HG02623 (cell line): ENCODE measurements at regions not wholly inside any gene's neighbourhood (a gene's known extent, or its start where the extent isn't known, plus 50 kb on each side); places are given as distances from the start of the nearest gene placed in this dataset.
"Not testable (repeated sequence)": the region's sequence is repeated elsewhere in the genome, so short reads cannot be mapped to it uniquely, and the experiment has no call there.

Source experiments
- ATAC-seq: cut with Tn5 transposase; IDR thresholded peaks from one replicate; pipeline ENCODE4 v1.9.1; 2021; ENCODE audit warnings: moderate library complexity; ENCODE audit not compliant: unreplicated experiment

DNA sequence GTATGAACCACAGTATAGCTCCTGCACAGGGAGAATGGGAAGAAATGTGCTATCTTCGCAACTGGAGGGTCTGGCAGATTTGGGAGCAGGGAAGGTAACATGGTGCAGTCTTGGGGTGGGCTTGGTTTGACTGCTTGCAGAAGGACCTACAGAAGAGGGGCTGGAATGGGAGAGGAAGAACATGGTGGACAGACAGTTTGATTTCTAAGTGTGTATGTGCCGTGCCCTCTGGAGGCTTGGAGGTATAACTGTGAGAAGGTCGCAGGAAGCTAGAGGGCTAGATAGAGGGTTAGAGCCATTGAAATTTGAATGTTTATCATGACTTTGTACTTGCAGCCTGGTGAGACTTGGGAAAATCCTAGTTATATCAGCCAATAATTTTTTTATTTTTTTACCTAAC, 169.2 kb downstream of the SQOR start:
- ATAC-seq = no peak

- ATAC-seq = no peak
Observed at GRCh38 chr15:45810201-45810600, 175.4 kb downstream of the SQOR start.

GRCh38 chr15:45812200-45812599, 177.4 kb downstream of the SQOR start:
- ATAC-seq = no peak

DNA sequence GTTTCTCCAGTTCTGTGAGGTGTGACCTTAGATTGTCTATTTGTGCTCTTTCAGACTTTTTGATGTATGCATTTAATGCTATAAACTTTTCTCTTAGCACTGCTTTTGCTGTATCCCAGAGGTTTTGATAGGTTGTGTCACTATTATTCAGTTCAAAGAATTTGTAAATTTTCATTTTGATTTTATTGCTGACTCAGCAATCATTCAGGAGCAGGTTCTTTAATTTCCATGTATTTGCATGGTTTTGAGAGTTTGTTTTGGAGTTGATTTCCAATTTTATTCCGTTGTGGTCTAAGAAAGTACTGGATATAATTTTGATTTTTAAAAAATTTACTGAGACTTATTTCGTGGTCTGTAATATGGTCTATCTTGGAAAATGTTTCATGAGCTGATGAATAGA, 182.7 kb downstream of the SQOR start:
- ATAC-seq = not testable (repeated sequence)

GRCh38 chr15:45821390-45821789, 186.6 kb downstream of the SQOR start:
- no peak for ATAC-seq

DNA sequence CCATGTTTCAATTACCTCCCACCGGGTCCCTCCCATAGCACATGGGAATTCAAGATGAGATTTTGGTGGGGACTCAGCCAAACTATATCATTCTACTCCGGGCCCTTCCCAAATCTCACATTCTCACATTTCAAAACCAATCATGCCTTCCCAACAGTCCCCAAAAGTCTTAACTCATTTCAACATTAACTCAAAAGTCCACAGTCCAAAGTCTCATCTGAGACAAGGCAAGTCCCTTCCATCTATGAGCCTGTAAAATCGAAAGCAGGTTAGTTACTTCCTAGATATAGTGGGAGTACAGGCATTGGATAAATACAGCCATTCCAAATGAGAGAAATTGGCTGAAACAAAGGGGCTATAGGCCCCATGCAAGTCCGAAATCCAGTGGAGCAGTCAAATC, 188.1 kb downstream of the SQOR start:
- ATAC-seq = not testable (repeated sequence)

DNA sequence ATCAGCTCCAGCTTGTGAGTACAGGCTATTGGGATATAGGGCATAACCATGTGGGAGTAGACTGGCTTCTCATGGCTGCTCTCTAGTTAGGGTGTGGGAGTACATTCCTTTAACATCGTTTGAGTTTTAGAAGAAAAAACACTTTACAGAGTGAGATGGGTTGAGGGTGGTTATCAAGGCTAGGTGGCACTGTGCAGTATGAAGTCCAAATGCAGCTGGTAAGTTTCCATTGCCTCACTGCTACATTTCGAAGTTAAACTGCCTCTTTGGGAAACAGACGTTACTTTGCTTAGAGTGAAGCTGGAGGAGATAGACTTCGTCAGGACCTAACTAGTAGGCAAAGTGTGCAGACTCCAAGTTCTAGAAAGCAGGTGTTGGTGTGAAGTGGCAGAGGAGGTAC, 192.4 kb downstream of the SQOR start:
- no peak for ATAC-seq

- no peak for ATAC-seq
Observed at GRCh38 chr15:45827766-45828165, 192.9 kb downstream of the SQOR start.

- ATAC-seq = no peak
Observed at GRCh38 chr15:45829336-45830153, 194.7 kb downstream of the SQOR start.

- ATAC-seq = no peak
Observed at GRCh38 chr15:45831787-45832186, 197.0 kb downstream of the SQOR start.

DNA sequence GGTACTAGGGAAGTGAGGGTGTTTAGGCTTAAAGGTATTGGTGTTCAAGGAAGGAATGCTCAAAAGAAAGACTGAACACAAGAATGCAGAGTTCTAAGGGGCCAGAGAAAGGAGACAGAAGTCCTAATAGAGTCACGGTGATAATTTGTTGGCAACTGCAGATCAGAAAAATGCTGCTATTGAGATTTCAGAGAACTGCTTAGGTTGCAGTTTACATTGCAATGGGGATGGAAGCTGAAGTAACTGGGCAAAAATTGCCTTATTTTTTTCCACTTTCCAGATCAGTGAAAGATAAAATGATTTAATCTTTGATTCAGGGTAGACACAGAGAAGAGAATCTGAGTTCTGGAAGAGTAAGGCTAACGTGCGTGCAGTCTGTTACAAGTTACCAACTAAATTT, 199.8 kb downstream of the SQOR start:
- ATAC-seq = no peak

DNA sequence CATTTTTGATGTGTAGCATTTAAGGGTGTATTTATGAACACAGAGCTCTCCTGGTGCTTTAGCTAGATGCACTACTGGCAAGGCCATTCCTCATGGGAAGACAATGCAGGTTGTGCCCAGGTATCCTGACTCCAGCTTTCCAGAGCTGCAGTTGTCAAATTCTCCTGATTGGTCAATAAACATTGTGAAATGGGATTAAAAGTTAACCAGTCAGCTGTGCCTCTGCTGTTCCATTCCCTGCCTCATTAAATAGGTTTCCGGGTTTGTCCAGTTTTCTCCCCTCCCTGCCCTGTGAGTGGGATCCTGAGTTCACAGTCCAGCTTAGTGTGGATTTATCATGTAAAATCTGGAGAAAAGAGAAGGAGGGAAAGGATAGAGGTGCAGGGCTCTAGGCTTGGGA, 207.3 kb downstream of the SQOR start:
- no peak for ATAC-seq

DNA sequence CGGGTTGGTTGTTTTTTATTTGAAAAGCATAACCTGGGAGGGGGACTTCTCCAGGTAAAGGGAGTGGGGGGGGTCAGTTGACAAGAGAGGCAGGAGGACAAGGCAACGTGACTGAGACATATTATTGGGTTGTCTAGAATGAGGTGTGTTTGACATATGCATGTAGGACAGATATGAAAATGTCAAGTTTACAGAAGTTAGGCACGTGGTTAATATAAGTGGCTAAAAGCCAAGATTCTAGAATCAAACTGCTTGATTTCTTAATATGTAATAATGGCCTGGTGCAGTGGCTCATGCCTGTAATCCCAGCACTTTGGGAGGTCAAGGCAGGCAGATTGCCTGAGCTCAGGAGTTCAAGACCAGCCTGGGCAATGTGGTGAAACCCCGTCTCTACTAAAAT, 212.8 kb downstream of the SQOR start:
- no peak for ATAC-seq

- no peak for ATAC-seq
Observed at GRCh38 chr15:45849136-45849535, 214.3 kb downstream of the SQOR start.

DNA sequence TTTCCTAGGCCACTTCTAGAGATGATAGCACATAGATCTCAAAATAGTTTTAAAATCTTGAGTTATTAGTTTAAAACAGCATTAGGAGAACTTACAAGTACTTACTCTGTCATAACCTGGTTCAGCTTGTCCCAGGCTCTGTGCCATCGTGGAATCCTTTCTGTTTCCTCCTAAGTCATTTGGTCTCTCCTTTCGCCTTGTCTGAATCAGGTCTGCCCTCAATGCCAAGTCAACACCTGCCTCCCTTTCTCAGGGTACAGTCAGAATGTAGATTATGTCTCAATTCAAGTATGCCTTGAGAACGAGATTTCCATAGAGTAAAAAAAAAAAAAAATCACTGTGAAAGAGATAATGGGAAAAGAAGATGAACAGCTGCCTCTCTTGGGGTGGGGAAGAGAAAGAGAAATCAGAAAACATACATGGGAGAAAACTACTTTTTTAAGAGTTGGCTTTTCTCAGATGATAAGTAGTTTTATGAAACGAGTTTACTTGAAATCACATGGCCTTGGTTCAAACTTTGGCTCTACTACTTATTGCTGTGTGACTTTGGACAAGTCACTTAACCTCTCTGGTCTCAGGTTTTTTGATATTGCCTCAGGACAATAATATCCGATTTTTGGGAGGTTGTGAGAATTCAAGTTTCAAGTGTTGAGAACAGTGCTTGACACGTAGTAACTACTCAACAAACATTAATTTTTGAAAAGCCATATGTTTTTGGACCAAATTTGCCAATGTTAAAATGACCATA, 219.8 kb downstream of the SQOR start:
- no peak for ATAC-seq

GRCh38 chr15:45855210-45855906, 220.5 kb downstream of the SQOR start:
- ATAC-seq = no peak

- ATAC-seq = no peak
Observed at GRCh38 chr15:45855907-45856579, 221.2 kb downstream of the SQOR start.

DNA sequence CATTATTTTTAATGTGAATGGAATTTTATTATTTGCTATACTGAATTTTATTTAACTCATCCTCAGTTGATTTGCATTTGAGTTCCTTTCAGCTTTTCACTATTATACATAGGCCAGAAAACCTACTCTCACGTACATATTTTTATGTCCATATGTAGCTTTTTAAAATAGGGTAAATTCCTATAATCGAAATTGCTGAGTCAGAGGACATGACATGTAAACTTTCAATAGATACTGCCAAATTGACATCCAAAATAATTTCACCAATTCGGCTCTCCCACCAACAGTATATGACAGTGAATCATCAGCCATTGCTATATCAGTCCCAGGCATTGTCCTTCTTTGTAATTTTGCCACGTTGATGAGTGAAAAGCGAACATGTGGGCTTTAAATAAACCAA, 222.5 kb downstream of the SQOR start:
- no peak for ATAC-seq

DNA sequence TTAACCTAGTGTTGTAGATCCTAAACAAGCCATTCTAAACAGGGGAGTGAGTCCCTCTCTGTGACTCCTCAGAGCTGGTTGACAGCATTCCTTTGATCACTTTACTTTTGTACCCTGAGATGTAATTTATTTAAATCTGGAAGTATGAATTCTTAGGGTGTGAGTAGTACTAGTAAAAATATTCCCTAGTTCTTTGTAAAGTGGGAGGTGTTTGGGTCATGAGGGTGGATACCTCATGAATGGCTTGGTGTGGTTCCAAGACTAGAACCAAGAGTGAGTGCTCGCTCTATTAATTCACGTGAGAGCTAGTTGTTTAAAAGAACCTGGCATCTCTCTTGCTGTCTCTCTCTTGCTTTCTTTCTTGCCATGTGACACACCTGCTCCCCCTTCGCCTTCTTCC, 223.7 kb downstream of the SQOR start:
- ATAC-seq = no peak

DNA sequence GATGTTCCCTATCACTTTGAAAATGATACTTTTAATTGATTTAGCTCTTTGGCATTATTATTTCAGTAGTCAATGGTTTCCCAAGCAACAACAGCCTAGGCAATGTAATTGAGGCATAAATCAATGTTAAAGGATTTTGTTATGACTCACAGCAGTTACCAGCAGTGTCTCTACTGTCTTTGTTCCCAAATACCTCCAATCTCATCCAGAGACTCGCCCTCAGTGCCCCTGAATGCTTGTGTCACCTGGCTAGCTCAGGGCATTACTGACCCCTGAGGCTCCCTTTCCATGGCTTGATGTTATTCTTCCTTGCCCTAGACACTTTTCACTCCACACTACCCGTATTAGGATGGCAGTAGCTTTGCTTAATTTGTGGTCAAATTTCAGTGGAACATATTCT, 227.2 kb downstream of the SQOR start:
- no peak for ATAC-seq

- ATAC-seq = peak; percentile 47
Observed at GRCh38 chr15:45863881-45864580, 229.2 kb downstream of the SQOR start.
